Urinary bladder (tissue), 3 donors: ENCODE measurements at regions not wholly inside any gene's neighbourhood (a gene's known extent, or its start where the extent isn't known, plus 50 kb on each side); places are given as distances from the start of the nearest gene placed in this dataset.

Source experiments
- DNase-seq: peaks from one replicate; pipeline ENCODE4 v3.0.0-alpha.2; 2015; ENCODE audit errors: extremely low spot score
- H3K27ac ChIP-seq: one replicate; pipeline ENCODE4 v1.5.1; 2013; ENCODE audit warnings: low read depth, mild to moderate bottlenecking, moderate library complexity
- H3K36me3 ChIP-seq: one replicate; pipeline ENCODE4 v1.6.1; 2013; ENCODE audit warnings: mild to moderate bottlenecking, moderate library complexity; ENCODE audit not compliant: insufficient read depth
- H3K4me1 ChIP-seq: one replicate; pipeline ENCODE4 v1.6.1; 2013; ENCODE audit warnings: mild to moderate bottlenecking, moderate library complexity; ENCODE audit not compliant: insufficient read depth
- H3K4me3 ChIP-seq: one replicate; pipeline ENCODE4 v1.5.1; 2013; ENCODE audit warnings: low read depth, low read length
- WGBS: extraction: QIAGEN DNeasy Blood & Tissue Kit; methylation state at CpG from one replicate; pipeline ENCODE4 v1.1.7; 2013; 5-methylcytosine and 5-hydroxymethylcytosine counted together
- donor health status: healthy with polysubstance abuse.
- donor health status: healthy.

DNA sequence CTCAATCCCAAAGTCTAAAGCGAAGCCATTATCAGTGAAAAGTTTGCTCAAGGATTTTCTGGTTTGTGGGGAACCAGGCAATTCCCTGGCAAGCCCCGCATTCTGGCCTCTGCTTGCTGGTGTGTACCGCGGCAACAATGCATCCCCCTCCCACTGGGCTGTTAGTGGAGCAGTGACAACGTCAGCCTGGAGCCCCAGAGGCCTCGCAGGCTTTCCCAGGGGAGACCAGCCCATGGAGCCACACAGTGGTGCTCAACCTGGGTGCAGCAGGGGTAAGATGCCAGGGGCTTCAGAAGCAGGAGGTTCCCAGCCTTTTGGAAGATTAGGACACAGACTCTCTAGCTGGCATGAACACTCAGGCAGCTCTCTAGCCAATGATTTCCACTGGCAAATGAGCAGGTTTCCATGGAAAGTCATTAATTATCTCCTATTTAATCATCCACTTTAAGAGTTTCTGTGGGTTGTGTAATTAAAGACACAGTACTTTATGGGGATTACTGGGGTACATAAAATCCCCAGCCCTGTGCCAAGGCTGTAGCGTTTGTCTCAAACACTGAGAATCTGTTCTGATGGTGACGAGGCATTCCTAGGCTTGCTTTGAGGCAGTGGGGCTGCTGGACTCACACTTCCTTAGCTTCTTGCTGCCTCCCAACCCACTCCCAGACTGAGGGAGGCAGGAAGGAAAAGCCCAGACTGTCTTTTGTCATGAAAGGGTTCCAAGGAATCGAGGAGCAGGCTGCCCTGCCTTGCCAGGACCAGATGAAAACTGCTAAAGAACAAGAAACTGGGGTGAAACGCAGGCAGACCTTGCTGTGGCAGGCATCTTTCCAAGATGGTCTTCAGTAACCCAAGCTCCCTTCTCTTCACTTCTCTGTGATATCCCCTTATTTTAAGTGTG is 411.9 kb upstream of the SHH start:
- no peaks in the 10 kb centered on the region for H3K4me1 ChIP-seq
- no peak overlapping the region for H3K27ac ChIP-seq
- no peak for DNase-seq
- H3K4me3 ChIP-seq, result no peak overlapping the region
- H3K36me3 ChIP-seq, result no peaks in the 10 kb centered on the region
- WGBS, result 59% methylated on average over 10 of the region's 10 CpGs

DNA sequence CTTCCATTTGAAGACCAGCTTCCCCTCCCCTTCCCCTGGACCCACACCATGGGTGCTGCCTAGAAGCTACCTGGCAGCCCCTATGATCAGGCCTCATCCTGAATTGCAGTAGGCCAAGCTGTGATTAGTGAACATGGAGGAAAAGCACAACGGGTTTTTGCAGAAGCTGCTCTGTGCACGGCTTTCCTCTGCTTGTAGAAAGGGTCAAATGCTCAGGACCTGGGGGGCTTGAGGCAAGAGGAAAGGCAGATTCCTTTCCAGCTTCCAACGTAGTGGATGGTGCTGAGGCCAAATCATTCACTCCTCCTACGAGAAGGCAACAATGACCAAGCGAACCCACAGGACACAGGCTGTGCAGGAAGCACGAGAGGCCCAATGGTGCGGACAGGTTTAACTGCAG is 410.3 kb upstream of the SHH start:
- H3K27ac ChIP-seq, result no peak overlapping the region
- WGBS, result 49% methylated on average over 7 of the region's 7 CpGs
- no peak for DNase-seq
- no peaks in the 10 kb centered on the region for H3K36me3 ChIP-seq
- H3K4me1 ChIP-seq, result no peaks in the 10 kb centered on the region
- H3K4me3 ChIP-seq, result no peak overlapping the region

DNA sequence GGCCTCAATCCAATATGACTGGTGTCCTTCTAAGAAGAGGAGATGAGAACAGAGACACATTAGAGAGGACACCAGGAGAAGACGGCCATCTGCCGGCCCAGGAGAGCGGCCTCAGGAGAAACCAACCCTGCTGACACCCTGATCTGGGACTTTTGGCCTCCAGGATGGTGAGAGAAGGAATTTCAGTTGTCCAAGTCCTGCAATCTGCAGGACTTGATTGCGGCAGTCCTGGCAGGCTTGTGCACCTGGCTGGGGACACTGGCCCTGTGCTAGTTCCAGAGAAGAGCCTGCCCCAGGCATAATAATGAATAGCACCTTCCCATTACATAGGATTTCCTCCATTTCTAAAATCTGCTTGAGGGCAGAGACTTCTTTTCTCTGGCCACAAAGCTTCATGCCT is 409.9 kb upstream of the SHH start:
- WGBS, result 94% methylated on average over 4 of the region's 4 CpGs
- no peak for DNase-seq
- Histone ChIP-seq H3K36me3 (no peaks in the 10 kb centered on the region), H3K27ac (no peak overlapping the region), H3K4me1 (no peaks in the 10 kb centered on the region), H3K4me3 (no peak overlapping the region)

DNA sequence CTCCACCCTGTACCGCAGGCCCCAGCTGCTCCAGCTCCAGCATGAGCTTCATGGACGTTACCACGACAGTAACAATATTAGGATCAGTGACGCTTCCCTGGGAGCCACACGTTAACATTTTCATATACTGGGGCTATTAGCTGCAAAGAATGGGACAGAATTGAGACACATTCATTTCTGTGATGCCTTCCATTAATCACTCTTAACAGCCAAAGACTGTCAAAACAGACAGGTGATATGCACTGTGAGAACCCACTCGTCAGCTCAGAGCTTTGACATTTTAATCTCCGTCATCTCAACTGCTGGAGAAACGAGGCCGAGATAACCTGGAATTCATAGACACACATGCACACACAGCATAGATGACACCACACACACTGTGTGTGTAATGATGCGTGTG is 408.4 kb upstream of the SHH start:
- H3K36me3 ChIP-seq, result no peaks in the 10 kb centered on the region
- 66% methylated on average over 10 of the region's 10 CpGs for WGBS

DNA sequence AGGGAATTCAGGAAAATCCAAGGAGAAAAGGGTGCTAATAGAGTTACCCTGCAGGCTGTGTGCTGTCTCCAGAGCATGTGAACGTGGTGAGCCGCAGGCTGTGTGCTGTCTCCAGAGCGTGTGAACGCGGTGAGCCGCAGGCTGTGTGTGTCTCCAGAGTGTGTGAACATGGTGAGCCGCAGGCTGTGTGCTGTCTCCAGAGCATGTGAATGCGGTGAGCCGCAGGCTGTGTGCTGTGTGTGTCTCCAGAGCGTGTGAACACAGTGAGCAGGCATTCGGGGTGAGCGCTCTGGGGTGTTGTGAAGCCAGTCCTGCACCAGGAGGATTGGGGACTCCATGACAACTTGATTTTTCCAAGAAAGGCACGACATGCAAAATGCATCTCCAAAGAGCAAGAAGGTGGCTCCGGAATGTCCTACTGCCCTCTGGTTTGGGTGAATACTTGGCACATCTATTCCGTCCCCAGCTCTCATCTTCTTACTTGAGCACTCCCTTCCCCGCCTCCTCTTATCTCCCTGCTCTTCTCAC is 407.9 kb upstream of the SHH start:
- Histone ChIP-seq H3K36me3 (no peaks in the 10 kb centered on the region), H3K27ac (no peak overlapping the region), H3K4me3 (no peak overlapping the region), H3K4me1 (no peaks in the 10 kb centered on the region)
- no peak for DNase-seq
- WGBS, result 82% methylated on average over 16 of the region's 16 CpGs

More for the DNA sequence above, 408.4 kb upstream of the SHH start:
- Histone ChIP-seq H3K4me1 (no peaks in the 10 kb centered on the region), H3K27ac (no peak overlapping the region), H3K4me3 (no peak overlapping the region)
- DNase-seq, result no peak

DNA sequence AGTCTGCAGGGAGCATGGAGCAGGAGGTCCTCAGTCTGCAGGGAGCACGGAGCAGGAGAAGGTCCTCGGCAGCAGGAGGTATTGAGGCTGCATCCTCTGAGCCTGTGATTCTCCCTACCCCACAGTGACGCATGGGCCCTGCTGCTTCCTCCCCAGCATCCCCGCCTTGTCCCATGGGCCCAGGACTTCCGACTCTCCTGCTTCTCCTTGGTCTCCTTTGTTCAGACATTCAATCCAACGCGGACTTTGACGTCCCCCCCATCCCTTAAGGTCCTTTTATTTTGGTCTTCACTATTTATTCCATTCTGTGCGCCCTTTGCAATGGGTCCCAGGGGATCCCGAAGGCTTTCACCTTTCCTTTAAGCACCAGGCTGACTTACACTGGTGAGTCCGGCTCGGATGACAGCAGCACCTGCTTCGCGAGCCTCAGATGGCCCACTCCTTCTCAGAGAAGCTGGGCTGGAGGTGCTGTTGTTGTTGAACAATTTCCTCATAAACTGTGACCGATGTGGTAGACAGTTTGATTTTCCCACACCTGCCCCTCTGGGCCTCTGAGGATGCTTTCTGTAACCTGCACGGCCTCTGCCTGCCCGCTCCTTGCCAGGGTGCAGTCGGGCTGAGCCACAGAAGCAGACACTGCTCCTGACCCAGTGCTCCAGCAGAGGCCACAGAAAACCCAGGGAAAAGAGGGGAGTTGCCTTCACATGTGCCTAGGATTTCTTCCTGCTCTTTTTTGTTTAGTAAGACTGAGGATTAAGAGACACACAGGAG is 407.2 kb upstream of the SHH start:
- 83% methylated on average over 18 of the region's 18 CpGs for WGBS
- Histone ChIP-seq H3K4me1 (no peaks in the 10 kb centered on the region), H3K27ac (no peak overlapping the region), H3K36me3 (no peaks in the 10 kb centered on the region), H3K4me3 (no peak overlapping the region)
- DNase-seq, result no peak

DNA sequence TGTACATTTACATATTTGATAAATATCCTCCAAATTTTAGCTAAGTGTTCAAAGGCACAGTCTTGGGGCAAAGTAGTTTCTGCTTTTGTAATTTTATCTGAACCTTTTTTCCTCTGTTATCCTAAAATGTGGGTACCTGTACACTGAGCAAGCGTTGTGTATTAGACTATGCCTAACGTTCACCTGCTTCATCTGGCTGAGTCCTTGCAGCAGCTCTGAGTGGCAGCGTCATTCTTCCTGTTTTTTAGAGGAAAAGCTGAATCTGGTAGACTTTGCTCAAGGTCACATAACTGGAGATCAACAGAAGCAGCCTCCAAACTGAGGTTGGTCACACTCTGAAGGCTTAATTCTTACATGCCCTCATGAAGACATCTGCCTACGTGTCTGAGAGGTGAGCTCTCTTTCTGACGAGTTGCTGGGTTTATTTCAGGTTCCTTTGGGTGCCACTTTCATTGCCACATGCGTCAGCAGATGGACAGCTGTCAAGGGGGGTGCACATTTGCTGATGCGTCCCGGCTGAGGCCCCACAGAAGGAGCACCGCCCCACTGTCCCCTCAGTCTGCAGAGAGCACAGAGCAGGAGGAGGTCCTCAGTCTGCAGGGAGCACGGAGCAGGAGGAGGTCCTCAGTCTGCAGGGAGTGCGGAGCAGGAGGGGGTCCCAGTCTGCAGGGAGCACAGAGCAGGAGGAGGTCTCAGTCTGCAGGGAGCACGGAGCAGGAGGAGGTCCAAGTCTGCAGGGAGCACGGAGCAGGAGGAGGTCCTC is 406.5 kb upstream of the SHH start:
- Histone ChIP-seq H3K4me1 (no peaks in the 10 kb centered on the region), H3K27ac (no peak overlapping the region), H3K4me3 (no peak overlapping the region), H3K36me3 (no peaks in the 10 kb centered on the region)
- DNase-seq, result no peak
- 70% methylated on average over 13 of the region's 13 CpGs for WGBS

DNA sequence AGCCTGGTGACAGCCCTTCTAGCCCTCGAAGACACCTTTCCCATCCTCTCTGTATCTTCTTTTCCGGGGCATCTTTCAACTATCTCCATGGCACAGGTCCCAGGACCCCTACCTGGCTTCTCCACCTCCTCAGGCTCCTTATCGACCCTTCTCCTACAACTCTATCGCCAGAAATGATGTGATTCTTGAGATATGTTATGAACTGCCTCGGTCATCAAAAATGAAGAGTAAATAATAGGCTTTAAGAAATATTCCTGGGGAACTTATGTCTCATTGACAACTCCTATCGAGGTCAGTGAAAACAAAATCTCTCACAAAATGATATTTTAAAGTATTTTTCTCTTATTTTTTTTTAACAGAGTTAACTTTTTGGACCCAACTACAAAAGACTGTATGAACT is 405.5 kb upstream of the SHH start:
- Histone ChIP-seq H3K27ac (no peak overlapping the region), H3K36me3 (no peaks in the 10 kb centered on the region), H3K4me1 (no peaks in the 10 kb centered on the region), H3K4me3 (no peak overlapping the region)
- WGBS, result 81% methylated on average over 6 of the region's 6 CpGs
- DNase-seq, result no peak

DNA sequence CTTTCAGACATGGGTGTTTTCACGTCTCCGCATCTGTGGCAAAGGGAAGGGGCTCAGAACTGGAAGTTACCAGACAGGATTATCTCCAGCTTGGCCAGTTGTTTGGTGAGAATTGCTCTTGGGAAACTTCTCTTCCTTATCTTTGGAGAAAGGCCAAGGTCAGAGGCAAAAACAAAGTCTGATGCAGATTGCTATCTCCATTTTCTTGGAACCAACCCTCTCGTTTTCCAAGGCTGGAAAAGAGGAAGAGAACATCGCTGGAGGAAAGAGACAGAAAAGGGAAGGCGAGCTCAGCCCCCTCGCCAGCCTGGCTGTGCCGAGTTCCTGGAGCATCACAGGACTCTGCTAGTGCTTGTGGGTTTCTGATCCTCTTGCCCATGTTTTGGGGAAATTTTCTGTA is 396.8 kb upstream of the SHH start:
- DNase-seq, result no peak
- Histone ChIP-seq H3K27ac (no peak overlapping the region), H3K36me3 (no peaks in the 10 kb centered on the region), H3K4me1 (no peaks in the 10 kb centered on the region), H3K4me3 (no peak overlapping the region)
- WGBS, result 71% methylated on average over 7 of the region's 7 CpGs

DNA sequence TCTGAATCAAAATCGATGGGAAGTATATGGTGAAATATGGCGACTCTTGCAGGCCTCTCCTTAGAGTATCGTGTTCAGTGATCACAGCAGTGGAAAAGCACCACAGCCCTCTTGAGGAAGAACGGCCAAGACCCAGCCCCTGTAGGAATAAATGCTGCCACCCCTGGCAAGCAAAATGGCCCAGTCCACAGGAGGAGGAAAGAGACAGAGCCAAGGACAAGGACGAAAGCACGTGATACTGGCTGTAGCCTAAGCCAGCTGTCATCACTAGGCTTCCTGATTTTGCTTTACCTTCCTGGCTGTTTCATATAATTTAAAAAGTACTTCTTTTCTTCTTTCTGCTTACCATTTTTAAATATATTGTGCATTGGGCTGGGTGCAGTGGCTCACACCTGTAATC is 395.0 kb upstream of the SHH start:
- H3K36me3 ChIP-seq, result no peaks in the 10 kb centered on the region
- H3K4me3 ChIP-seq, result no peak overlapping the region
- no peaks in the 10 kb centered on the region for H3K4me1 ChIP-seq
- DNase-seq, result no peak
- 76% methylated on average over 6 of the region's 6 CpGs for WGBS
- no peak overlapping the region for H3K27ac ChIP-seq

DNA sequence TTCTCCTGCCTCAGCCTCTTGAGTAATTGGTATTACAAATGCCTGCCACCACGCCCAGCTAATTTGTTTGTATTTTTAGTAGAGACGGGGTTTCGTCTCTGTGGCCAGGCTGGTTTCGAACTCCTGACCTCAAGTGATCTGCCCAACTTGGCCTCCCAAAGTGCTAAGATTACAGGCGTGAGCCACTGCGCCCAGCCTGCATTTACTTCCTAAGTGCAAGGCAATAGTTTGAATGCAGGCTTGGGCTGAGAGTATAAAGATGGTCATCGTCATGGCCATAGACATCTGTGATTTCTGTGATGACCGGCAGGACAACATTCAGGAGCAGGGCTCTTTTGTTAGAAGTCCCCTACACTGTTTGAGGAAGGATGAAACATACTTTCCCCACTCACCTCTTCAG is 393.9 kb upstream of the SHH start:
- H3K36me3 ChIP-seq, result no peaks in the 10 kb centered on the region
- no peaks in the 10 kb centered on the region for H3K4me1 ChIP-seq
- DNase-seq, result no peak
- no peak overlapping the region for H3K4me3 ChIP-seq
- 87% methylated on average over 8 of the region's 8 CpGs for WGBS
- H3K27ac ChIP-seq, result no peak overlapping the region

DNA sequence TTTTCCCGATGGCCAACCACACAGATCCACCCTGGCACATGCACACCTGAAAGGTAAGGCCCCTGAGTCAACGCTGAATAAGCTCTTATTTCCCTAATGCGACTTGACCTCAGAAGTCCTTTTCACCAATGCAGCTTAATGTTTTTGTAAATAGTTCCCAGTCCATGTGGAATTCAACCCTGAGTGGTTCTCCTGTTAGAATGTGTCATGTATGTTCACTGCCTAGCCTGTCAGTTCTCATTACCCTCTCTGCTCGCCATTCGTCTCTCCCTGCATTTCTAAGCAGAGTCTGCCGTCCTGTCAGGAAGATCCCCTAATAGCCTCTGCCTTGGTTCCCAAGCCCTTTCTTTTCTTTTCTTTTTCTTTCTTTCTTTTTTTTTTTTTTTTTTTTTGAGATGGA is 392.6 kb upstream of the SHH start:
- WGBS, result 89% methylated on average over 6 of the region's 6 CpGs
- H3K36me3 ChIP-seq, result no peaks in the 10 kb centered on the region
- no peak overlapping the region for H3K27ac ChIP-seq

DNA sequence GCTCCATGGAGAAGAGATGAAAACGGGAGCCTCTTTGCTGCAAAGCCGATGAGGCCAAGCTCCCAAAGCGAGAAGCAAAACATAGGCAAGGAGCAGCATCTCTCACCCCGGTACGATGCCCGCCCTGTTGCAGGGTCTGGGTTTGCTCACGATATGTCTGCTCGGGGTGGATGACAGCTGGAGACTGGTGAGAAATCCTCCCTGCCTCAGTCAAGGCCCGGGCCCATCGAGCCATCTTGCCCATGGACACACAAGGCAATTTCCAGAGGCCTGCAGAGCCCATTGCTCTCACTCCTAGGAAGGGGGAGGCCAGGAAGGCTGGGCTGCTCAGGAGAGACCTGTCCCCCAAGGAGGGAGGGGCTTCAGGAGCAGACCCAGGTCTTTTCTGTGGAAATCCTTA is 391.7 kb upstream of the SHH start:
- no peaks in the 10 kb centered on the region for H3K36me3 ChIP-seq
- H3K4me3 ChIP-seq, result no peak overlapping the region
- no peaks in the 10 kb centered on the region for H3K4me1 ChIP-seq
- 90% methylated on average over 10 of the region's 10 CpGs for WGBS
- DNase-seq, result no peak
- no peak overlapping the region for H3K27ac ChIP-seq

More for the DNA sequence above, 392.6 kb upstream of the SHH start:
- no peak for DNase-seq
- Histone ChIP-seq H3K4me3 (no peak overlapping the region), H3K4me1 (no peaks in the 10 kb centered on the region)
